ENCODE measurements at regions not wholly inside any gene's neighbourhood (a gene's known extent, or its start where the extent isn't known, plus 50 kb on each side); places are given as distances from the start of the nearest gene placed in this dataset.

- Histone ChIP-seq H3K9me3 (ENCODE audit: insufficient read depth, low read depth, low read length) (no peaks in the 10 kb centered on the region), H3K27me3 (ENCODE audit: insufficient read depth, low read length) (peaks cover 31% of the 10 kb centered on the region), H2AFZ (ENCODE audit: low read depth, low read length) (no peak overlapping the region), H3K4me2 (ENCODE audit: low read length) (no peak overlapping the region), H3K9ac (ENCODE audit: low read length) (no peak overlapping the region), H3K4me3 (ENCODE audit: insufficient read depth, low read depth, low read length) (no peak overlapping the region), H3K4me1 (ENCODE audit: insufficient read depth, low read length) (no peaks in the 10 kb centered on the region), H3K79me2 (ENCODE audit: insufficient read depth, low read length) (no peaks in the 10 kb centered on the region), H3K36me3 (ENCODE audit: insufficient read depth, low read length) (no peaks in the 10 kb centered on the region), H3K27ac (ENCODE audit: low read depth, low read length) (no peak overlapping the region), H4K20me1 (ENCODE audit: insufficient read depth, low read length) (no peaks in the 10 kb centered on the region)
- Mint-ChIP-seq H3K27me3 (ENCODE audit: low read depth, unreplicated experiment) (peaks cover 11% of the 10 kb centered on the region), H3K4me1 (ENCODE audit: low read depth, unreplicated experiment) (no peaks in the 10 kb centered on the region), H3K27ac (ENCODE audit: unreplicated experiment) (no peak overlapping the region), H3K4me3 (ENCODE audit: unreplicated experiment) (no peak overlapping the region), H3K9me3 (ENCODE audit: unreplicated experiment) (no peaks in the 10 kb centered on the region), H3K36me3 (ENCODE audit: low read depth, unreplicated experiment) (no peaks in the 10 kb centered on the region)
- FAIRE-seq: no peak
- TF ChIP-seq CTCF (IDR thresholded peaks at IDR 0.05; ENCODE audit: insufficient read depth, low read depth, low read length): no peak
- TF ChIP-seq EZH2 (IDR thresholded peaks at IDR 0.05; ENCODE audit: insufficient read depth, low read length): no peak
- no peak for DNase-seq (ENCODE audit: low read depth)
Measured at GRCh38 chr2:175687465-175687864, 314.6 kb downstream of the LNPK start.

- H3K4me3 ChIP-seq (ENCODE audit: insufficient read depth, low read depth, low read length): no peak overlapping the region
- no peak overlapping the region for H3K27ac ChIP-seq (ENCODE audit: low read depth, low read length)
- no peak for TF ChIP-seq CTCF (IDR thresholded peaks at IDR 0.05; ENCODE audit: insufficient read depth, low read depth, low read length)
- TF ChIP-seq EZH2 (IDR thresholded peaks at IDR 0.05; ENCODE audit: insufficient read depth, low read length): no peak
- H3K9me3 ChIP-seq (ENCODE audit: insufficient read depth, low read depth, low read length): no peaks in the 10 kb centered on the region
- Mint-ChIP-seq H3K36me3 (ENCODE audit: low read depth, unreplicated experiment) (no peaks in the 10 kb centered on the region), H3K27me3 (ENCODE audit: low read depth, unreplicated experiment) (peaks cover 12% of the 10 kb centered on the region), H3K27ac (ENCODE audit: unreplicated experiment) (no peak overlapping the region), H3K4me1 (ENCODE audit: low read depth, unreplicated experiment) (no peaks in the 10 kb centered on the region), H3K4me3 (ENCODE audit: unreplicated experiment) (no peak overlapping the region), H3K9me3 (ENCODE audit: unreplicated experiment) (no peaks in the 10 kb centered on the region)
- H3K27me3 ChIP-seq (ENCODE audit: insufficient read depth, low read length): peaks cover 31% of the 10 kb centered on the region
- H4K20me1 ChIP-seq (ENCODE audit: insufficient read depth, low read length): no peaks in the 10 kb centered on the region
- no peak for FAIRE-seq
- H3K79me2 ChIP-seq (ENCODE audit: insufficient read depth, low read length): no peaks in the 10 kb centered on the region
- no peaks in the 10 kb centered on the region for H3K36me3 ChIP-seq (ENCODE audit: insufficient read depth, low read length)
- no peak for DNase-seq (ENCODE audit: low read depth)
- H3K4me1 ChIP-seq (ENCODE audit: insufficient read depth, low read length): no peaks in the 10 kb centered on the region
- H3K4me2 ChIP-seq (ENCODE audit: low read length): no peak overlapping the region
- H2AFZ ChIP-seq (ENCODE audit: low read depth, low read length): no peak overlapping the region
- no peak overlapping the region for H3K9ac ChIP-seq (ENCODE audit: low read length)
Measured at GRCh38 chr2:175686002-175686401, 316.1 kb downstream of the LNPK start.

- DNase-seq (ENCODE audit: low read depth): no peak
Measured at GRCh38 chr2:175684466-175684865, 317.6 kb downstream of the LNPK start.

More at GRCh38 chr2:175684466-175684865, 317.6 kb downstream of the LNPK start:
- no peaks in the 10 kb centered on the region for H3K4me1 ChIP-seq (ENCODE audit: insufficient read depth, low read length)
- H4K20me1 ChIP-seq (ENCODE audit: insufficient read depth, low read length): no peaks in the 10 kb centered on the region
- no peaks in the 10 kb centered on the region for H3K36me3 ChIP-seq (ENCODE audit: insufficient read depth, low read length)
- H3K27me3 ChIP-seq (ENCODE audit: insufficient read depth, low read length): peaks cover 31% of the 10 kb centered on the region
- H2AFZ ChIP-seq (ENCODE audit: low read depth, low read length): no peak overlapping the region
- no peak overlapping the region for H3K4me3 ChIP-seq (ENCODE audit: insufficient read depth, low read depth, low read length)
- no peaks in the 10 kb centered on the region for H3K9me3 ChIP-seq (ENCODE audit: insufficient read depth, low read depth, low read length)
- H3K9ac ChIP-seq (ENCODE audit: low read length): no peak overlapping the region
- no peak overlapping the region for H3K27ac ChIP-seq (ENCODE audit: low read depth, low read length)
- no peak for FAIRE-seq
- Mint-ChIP-seq H3K4me3 (ENCODE audit: unreplicated experiment) (no peak overlapping the region), H3K9me3 (ENCODE audit: unreplicated experiment) (no peaks in the 10 kb centered on the region), H3K36me3 (ENCODE audit: low read depth, unreplicated experiment) (no peaks in the 10 kb centered on the region), H3K27me3 (ENCODE audit: low read depth, unreplicated experiment) (peaks cover 12% of the 10 kb centered on the region), H3K4me1 (ENCODE audit: low read depth, unreplicated experiment) (no peaks in the 10 kb centered on the region), H3K27ac (ENCODE audit: unreplicated experiment) (no peak overlapping the region)
- H3K4me2 ChIP-seq (ENCODE audit: low read length): no peak overlapping the region
- TF ChIP-seq CTCF (IDR thresholded peaks at IDR 0.05; ENCODE audit: insufficient read depth, low read depth, low read length) (no peak), EZH2 (IDR thresholded peaks at IDR 0.05; ENCODE audit: insufficient read depth, low read length) (no peak)
- H3K79me2 ChIP-seq (ENCODE audit: insufficient read depth, low read length): no peaks in the 10 kb centered on the region
